ENCODE measurements at regions not wholly inside any gene's neighbourhood (a gene's known extent, or its start where the extent isn't known, plus 50 kb on each side); places are given as distances from the start of the nearest gene placed in this dataset.
A peak's percentile ranks its signal among the peaks of the same experiment; 100 is the strongest.

DNA sequence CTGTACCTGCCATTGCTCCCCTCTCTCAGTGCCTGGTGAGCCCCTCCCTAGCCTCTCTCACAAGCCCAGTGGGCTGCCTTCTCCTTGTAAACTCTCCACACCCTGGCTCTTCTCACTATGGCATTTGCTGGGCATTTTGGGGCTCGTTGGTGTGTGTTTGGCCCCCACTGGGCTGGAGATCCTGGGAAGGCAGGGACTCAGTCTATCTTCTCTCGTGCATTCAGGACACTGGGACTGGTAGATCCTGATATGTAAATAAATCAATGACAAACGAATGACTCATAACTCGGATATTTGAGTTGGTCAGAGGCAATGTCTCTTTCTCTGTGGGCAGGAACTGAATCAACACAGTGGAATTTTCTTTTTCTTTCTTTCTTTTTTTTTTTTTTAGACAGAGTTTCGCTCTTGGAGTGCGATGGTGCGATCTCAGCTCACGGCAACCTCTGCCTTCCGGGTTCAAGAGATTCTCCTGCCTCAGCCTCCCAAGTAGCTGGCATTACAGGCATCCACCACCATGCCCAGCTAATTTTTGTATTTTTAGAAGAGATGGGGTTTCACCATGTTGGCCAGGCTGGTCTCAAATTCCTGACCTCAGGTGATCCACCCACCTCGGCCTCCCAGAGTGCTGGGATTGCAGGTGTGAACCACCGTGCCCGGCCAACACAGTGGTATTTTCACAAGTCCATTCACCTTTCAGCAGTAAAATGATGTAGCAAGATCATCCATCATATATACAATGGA is 144.6 kb upstream of the SPRED2 start (continued):
- TF ChIP-seq, protein P1, sequence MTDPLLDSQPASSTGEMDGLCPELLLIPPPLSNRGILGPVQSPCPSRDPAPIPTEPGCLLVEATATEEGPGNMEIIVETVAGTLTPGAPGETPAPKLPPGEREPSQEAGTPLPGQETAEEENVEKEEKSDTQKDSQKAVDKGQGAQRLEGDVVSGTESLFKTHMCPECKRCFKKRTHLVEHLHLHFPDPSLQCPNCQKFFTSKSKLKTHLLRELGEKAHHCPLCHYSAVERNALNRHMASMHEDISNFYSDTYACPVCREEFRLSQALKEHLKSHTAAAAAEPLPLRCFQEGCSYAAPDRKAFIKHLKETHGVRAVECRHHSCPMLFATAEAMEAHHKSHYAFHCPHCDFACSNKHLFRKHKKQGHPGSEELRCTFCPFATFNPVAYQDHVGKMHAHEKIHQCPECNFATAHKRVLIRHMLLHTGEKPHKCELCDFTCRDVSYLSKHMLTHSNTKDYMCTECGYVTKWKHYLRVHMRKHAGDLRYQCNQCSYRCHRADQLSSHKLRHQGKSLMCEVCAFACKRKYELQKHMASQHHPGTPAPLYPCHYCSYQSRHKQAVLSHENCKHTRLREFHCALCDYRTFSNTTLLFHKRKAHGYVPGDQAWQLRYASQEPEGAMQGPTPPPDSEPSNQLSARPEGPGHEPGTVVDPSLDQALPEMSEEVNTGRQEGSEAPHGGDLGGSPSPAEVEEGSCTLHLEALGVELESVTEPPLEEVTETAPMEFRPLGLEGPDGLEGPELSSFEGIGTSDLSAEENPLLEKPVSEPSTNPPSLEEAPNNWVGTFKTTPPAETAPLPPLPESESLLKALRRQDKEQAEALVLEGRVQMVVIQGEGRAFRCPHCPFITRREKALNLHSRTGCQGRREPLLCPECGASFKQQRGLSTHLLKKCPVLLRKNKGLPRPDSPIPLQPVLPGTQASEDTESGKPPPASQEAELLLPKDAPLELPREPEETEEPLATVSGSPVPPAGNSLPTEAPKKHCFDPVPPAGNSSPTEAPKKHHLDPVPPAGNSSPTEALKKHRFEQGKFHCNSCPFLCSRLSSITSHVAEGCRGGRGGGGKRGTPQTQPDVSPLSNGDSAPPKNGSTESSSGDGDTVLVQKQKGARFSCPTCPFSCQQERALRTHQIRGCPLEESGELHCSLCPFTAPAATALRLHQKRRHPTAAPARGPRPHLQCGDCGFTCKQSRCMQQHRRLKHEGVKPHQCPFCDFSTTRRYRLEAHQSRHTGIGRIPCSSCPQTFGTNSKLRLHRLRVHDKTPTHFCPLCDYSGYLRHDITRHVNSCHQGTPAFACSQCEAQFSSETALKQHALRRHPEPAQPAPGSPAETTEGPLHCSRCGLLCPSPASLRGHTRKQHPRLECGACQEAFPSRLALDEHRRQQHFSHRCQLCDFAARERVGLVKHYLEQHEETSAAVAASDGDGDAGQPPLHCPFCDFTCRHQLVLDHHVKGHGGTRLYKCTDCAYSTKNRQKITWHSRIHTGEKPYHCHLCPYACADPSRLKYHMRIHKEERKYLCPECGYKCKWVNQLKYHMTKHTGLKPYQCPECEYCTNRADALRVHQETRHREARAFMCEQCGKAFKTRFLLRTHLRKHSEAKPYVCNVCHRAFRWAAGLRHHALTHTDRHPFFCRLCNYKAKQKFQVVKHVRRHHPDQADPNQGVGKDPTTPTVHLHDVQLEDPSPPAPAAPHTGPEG (CRISPR knock-in tag; IDR thresholded peaks at IDR 0.05), result no peak
- peak in 1 of 2 experiments; percentile 74; a peak in 1 of 4 replicates for TF ChIP-seq EP300 (IDR thresholded peaks at IDR 0.05; ENCODE audit: low read depth in 2 of 2, low read length in 2 of 2)
- no peak for TF ChIP-seq EP300 (CRISPR knock-in tag; IDR thresholded peaks at IDR 0.05; ENCODE audit: borderline replicate concordance)
- peak; percentile 82 for TF ChIP-seq ELF3 (CRISPR knock-in tag; IDR thresholded peaks at IDR 0.05)
- TF ChIP-seq SOX5 (CRISPR knock-in tag; IDR thresholded peaks at IDR 0.05; ENCODE audit: borderline replicate concordance), result peak; percentile 80; the same call in 1 of the 2 replicates
- no peak for TF ChIP-seq ZNF318 (CRISPR knock-in tag; IDR thresholded peaks at IDR 0.05)
- TF ChIP-seq, protein P2, sequence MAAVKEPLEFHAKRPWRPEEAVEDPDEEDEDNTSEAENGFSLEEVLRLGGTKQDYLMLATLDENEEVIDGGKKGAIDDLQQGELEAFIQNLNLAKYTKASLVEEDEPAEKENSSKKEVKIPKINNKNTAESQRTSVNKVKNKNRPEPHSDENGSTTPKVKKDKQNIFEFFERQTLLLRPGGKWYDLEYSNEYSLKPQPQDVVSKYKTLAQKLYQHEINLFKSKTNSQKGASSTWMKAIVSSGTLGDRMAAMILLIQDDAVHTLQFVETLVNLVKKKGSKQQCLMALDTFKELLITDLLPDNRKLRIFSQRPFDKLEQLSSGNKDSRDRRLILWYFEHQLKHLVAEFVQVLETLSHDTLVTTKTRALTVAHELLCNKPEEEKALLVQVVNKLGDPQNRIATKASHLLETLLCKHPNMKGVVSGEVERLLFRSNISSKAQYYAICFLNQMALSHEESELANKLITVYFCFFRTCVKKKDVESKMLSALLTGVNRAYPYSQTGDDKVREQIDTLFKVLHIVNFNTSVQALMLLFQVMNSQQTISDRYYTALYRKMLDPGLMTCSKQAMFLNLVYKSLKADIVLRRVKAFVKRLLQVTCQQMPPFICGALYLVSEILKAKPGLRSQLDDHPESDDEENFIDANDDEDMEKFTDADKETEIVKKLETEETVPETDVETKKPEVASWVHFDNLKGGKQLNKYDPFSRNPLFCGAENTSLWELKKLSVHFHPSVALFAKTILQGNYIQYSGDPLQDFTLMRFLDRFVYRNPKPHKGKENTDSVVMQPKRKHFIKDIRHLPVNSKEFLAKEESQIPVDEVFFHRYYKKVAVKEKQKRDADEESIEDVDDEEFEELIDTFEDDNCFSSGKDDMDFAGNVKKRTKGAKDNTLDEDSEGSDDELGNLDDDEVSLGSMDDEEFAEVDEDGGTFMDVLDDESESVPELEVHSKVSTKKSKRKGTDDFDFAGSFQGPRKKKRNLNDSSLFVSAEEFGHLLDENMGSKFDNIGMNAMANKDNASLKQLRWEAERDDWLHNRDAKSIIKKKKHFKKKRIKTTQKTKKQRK (IDR thresholded peaks at IDR 0.05; ENCODE audit: low read length), result no peak
- no peak for TF ChIP-seq NFE2L1 (CRISPR knock-in tag; IDR thresholded peaks at IDR 0.05; ENCODE audit: borderline replicate concordance)
- TF ChIP-seq, protein P3, sequence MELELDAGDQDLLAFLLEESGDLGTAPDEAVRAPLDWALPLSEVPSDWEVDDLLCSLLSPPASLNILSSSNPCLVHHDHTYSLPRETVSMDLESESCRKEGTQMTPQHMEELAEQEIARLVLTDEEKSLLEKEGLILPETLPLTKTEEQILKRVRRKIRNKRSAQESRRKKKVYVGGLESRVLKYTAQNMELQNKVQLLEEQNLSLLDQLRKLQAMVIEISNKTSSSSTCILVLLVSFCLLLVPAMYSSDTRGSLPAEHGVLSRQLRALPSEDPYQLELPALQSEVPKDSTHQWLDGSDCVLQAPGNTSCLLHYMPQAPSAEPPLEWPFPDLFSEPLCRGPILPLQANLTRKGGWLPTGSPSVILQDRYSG (CRISPR knock-in tag; IDR thresholded peaks at IDR 0.05), result no peak
- TF ChIP-seq NFKB2 (CRISPR knock-in tag; IDR thresholded peaks at IDR 0.05; ENCODE audit: borderline replicate concordance), result no peak
